HG02840 (cell line): ENCODE measurements at regions not wholly inside any gene's neighbourhood (a gene's known extent, or its start where the extent isn't known, plus 50 kb on each side); places are given as distances from the start of the nearest gene placed in this dataset.
"Not testable (repeated sequence)": the region's sequence is repeated elsewhere in the genome, so short reads cannot be mapped to it uniquely, and the experiment has no call there.

Source experiments
- ATAC-seq: cut with Tn5 transposase; IDR thresholded peaks from one replicate; pipeline ENCODE4 v1.9.1; 2021; ENCODE audit warnings: mild to moderate bottlenecking, moderate library complexity, moderate number of reproducible peaks; ENCODE audit not compliant: unreplicated experiment, low FRiP score

GRCh38 chr4:126906466-126906865, 726.3 kb upstream of the INTU start:
- ATAC-seq = no peak

GRCh38 chr4:126907389-126907788, 725.4 kb upstream of the INTU start:
- ATAC-seq = no peak

GRCh38 chr4:126916049-126916625, 716.6 kb upstream of the INTU start:
- no peak for ATAC-seq

- no peak for ATAC-seq
Measured at GRCh38 chr4:126916626-126917140, 716.1 kb upstream of the INTU start.

- ATAC-seq = not testable (repeated sequence)
Measured at GRCh38 chr4:126922328-126922938, 710.3 kb upstream of the INTU start.

- no peak for ATAC-seq
Measured at GRCh38 chr4:126924237-126924636, 708.5 kb upstream of the INTU start.

- not testable (repeated sequence) for ATAC-seq
Measured at GRCh38 chr4:126930059-126930458, 702.7 kb upstream of the INTU start.

GRCh38 chr4:126935801-126936200, 697.0 kb upstream of the INTU start:
- ATAC-seq = no peak

- ATAC-seq = no peak
Measured at GRCh38 chr4:126937342-126937741, 695.4 kb upstream of the INTU start.

GRCh38 chr4:126937846-126938422, 694.8 kb upstream of the INTU start:
- no peak for ATAC-seq

GRCh38 chr4:126939401-126939800, 693.4 kb upstream of the INTU start:
- no peak for ATAC-seq

- no peak for ATAC-seq
Measured at GRCh38 chr4:126947536-126947935, 685.2 kb upstream of the INTU start.

- no peak for ATAC-seq
Measured at GRCh38 chr4:126954537-126955291, 678.0 kb upstream of the INTU start.

GRCh38 chr4:126955292-126956183, 677.2 kb upstream of the INTU start:
- ATAC-seq = no peak

- ATAC-seq = no peak
Measured at GRCh38 chr4:126956184-126956897, 676.4 kb upstream of the INTU start.

- no peak for ATAC-seq
Measured at GRCh38 chr4:126957556-126957955, 675.2 kb upstream of the INTU start.

- ATAC-seq = no peak
Measured at GRCh38 chr4:126957987-126958386, 674.8 kb upstream of the INTU start.

GRCh38 chr4:126958482-126958881, 674.3 kb upstream of the INTU start:
- ATAC-seq = no peak

GRCh38 chr4:126959056-126959745, 673.6 kb upstream of the INTU start:
- ATAC-seq = no peak
